ENCODE measurements at regions not wholly inside any gene's neighbourhood (a gene's known extent, or its start where the extent isn't known, plus 50 kb on each side); places are given as distances from the start of the nearest gene placed in this dataset.
A peak's percentile ranks its signal among the peaks of the same experiment; 100 is the strongest.

DNA sequence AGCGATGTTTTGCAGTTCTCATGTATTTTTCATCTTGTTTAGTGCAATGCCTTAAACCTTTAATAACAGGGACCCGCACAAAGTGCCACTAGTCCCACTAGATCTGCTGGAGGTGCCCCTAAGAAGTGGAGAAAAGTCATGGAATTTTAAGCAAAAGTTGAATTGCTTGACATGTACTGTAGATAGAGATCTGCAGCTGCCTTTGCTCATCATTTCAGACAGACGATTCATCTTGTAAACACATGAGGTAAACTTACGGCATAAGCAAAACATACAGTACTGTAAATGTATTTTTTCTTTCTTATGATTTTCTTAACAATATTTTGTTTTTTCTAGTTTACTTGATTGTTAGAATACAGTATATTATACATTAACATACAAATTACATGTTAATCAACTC, 295.6 kb downstream of the CASP12 start:
- no peak for DNase-seq (ENCODE audit: low read depth)

DNA sequence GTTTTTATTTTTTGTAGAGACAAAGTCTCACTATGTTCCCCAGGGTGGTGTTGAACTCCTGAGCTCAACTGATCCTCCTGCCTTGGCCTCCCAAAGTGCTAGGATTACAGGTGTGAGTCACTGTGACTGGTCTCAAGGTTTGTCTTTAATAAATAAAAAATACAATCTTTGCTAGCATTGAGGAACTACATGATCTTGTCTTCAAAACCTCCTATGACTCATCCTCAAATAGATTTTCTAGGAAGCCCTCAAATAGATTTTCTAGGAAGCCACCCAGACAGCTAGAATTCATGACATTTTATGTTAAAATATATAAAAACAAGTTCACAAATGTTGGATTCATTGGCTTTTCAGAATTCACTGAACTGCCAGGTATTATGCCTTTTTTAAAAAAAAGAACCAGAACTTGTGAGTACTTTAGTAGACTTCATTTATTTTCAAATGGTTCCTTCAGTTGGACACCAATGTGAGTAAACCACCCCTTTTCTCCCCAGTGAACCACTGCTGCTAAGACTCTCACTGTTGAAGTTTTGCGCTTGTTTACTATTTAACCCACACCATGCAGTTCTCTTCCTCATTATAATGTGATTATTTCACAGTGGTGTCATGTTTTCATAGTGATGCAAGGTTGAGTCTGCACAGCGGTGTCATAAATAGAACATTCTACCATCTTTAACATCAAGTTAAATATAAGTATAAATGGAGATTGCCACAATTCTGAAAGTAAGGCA, 303.9 kb downstream of the CASP12 start:
- peak; percentile 30 for DNase-seq (ENCODE audit: low read depth)

DNA sequence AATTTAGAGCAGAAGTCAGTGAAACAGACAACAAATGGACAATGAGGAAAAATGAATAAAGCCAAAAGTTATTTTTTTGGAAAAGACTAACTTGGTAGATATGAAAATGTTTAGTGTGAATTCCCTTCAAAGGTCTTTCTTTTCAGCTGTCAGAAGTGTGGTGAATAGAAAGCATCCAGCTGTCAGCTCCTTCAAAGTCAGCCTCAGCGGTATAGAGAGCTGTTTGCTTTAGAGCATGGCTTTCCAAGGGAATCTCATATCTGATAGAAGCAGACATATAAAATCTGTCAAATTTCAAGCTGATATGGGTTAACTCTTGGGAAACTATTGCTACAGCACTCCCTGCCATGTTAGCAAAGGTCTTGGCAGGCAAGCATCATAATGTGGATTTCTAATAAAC, 309.3 kb downstream of the CASP12 start:
- no peak for DNase-seq (ENCODE audit: low read depth)

DNA sequence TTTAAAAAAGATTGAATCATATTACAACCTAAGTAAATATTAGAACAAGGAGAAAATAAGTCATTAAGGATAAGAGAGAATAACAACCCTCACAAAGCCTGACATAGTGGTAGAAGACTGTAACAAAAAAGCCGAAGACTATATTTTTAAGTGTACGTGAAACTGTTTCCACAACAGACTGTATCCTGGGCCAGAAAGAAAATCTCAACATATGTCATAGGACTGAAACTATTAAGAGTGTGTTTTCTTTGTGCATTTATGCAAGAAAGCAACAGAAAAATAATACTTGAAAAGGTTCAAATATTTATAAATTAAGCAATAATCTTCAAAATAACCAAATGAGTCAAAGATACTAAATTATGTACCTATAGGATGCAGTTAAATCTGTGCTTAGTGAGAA, 309.8 kb downstream of the CASP12 start:
- no peak for DNase-seq (ENCODE audit: low read depth)

DNA sequence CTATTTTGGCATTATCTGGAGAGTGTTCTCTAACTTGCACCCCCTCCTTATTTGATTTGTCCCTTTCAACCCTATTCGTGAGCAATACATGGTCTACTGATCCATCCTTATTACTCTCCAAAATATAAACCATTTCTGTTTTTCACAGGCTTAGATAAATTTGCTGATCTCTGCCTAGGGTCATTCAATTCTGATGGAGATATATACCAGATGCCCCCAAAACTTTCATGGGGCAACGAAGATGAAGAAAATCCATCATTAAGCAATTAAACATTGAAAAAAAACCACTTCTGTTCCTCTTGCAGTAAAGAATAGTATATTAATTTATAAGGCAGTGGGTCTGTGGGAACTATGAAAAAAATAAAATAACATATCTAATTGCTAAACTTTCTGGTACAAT, 313.4 kb downstream of the CASP12 start:
- DNase-seq (ENCODE audit: low read depth): no peak

DNA sequence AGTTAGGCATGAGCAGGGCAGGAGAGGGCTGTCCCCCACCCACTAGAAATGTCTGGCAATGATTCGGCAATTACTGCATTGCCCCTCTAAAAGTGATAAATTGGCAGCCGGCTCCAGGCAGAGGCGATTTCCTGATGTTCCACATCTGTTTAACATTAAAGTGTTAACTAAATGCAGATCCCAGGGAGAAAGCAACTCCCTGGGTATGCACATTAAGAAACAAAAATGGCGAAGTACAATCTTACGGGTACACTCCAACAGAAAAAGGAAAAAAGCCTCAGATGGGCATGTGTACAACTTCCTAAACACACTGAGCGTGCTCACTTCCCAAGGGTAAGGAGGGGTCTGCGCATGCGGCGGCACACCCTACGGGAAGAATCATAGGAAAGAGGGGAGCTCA, 314.4 kb downstream of the CASP12 start:
- no peak for DNase-seq (ENCODE audit: low read depth)

DNA sequence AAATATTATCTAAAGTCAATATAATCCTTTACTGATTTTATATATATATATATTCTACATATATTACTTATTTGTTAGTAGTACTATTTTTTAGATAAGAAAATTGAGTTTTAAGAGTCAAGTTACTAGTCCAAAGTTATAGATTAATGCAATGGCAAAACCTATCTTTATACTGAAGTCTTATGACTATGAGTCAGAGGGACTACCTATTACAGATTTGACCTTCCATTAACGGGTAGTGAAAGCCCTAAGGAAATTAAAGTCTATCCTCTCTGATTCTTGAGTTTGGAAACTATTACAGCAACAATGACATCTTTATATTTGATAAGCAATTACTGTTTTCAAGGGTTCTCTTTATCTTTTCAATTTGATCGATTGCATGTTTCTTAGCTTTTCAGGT, 315.8 kb downstream of the CASP12 start:
- no peak for DNase-seq (ENCODE audit: low read depth)

DNA sequence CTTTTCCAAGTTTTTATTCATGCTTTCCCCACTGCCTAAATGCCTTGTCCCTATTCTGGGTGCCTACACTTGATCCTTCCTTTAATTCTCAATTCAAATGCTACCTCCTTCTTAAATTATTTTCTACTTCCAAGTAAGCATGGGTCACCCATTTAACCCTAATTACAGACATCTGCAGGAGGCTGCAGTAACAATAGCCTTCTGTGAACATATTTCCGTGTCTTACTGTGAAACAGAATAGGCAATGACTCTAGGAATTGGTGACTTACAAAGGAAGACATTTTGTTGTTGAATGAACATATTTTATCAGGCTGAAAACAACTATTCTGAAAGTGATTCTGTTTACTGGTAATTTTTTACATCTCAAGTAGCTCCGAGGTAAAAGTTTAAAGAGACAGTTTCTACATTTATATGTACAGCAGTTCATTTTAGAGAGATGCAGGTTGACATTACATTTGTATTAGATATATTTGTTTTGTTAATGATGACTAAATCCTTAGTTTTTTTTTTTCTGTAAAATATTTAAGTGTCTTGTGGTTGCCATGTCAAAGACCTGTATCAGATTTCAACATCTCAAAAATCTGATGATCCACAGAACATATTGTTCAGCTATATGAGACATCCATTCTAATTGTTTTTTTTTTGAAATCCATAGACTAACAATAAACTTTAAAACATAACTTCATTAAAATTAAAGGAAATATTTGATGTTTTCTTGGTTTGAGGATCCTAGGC, 316.8 kb downstream of the CASP12 start:
- DNase-seq (ENCODE audit: low read depth): peak; percentile 11

DNA sequence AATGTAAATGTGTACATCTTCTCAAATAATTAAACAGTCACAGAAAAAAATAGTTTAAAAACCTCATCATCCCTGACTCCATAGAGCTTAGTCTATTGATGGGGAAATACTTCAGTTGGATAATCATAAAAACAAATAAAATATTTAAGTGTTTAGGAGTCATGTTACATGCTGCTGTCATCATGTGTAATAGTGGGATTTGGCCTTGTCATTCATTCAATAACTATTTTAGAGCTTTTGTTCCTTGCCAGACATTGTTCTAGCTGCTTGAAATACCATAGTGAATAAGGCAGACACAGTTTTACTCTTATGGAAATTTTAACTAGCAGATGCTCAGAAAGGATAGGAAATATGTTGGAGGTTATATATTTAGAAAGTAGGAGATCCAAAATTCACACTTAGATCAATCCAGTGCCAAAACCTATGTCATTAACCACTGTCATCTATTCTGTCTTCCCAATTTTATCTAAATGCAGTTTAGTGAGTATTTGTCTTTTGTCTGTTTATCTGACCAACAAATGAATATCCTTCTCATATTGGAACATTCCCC, 324.7 kb downstream of the CASP12 start:
- peak; percentile 41 for DNase-seq (ENCODE audit: low read depth)

DNA sequence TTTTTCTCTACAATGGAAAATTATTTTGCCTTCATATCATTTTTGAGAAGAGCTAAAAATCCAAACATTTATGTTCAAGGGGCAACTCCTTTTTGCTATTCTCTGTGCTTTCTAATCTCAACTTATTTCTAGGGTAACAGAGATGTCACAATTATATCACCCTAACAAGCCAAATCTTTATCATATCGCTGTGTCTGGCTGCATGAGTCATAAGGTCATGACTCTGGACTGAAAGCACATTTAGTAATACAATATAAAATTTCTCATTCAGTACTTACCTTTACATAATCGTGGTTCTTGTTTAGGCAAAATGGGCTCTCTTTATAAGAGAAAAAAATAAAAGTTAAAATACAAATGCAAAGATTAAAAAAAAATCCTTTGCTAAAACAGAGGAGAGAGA, 326.0 kb downstream of the CASP12 start:
- peak; percentile 2 for DNase-seq (ENCODE audit: low read depth)

DNA sequence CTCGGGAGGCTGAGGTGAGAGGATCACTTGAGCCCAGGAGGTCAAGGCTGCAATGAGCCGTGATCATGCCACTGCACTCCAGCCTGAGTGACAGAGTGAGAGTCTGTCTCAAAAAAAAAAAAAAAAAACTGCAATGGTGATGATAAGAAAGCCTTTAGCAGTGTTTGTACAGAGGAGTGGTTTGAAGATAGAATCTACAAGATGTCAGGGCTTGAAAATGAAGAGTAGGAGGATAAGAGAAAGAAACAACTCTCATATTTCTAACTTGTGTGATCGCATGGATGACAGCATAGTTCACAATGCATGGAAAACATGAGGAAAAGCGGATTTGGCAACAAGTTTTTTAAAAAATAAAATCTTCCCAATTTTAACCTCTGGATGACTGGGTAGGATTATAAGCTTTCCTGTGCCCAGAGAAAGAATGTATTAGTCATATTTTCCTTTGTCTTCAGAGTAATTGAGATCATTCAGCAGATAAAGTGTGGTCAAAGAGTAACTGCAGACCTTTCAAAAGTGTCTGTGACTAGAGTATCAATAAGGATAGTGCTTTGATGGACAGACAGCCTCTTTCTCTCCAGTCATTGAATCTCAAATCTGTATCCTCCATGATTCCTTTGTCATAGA, 328.1 kb downstream of the CASP12 start:
- peak; percentile 83 for DNase-seq (ENCODE audit: low read depth)

DNA sequence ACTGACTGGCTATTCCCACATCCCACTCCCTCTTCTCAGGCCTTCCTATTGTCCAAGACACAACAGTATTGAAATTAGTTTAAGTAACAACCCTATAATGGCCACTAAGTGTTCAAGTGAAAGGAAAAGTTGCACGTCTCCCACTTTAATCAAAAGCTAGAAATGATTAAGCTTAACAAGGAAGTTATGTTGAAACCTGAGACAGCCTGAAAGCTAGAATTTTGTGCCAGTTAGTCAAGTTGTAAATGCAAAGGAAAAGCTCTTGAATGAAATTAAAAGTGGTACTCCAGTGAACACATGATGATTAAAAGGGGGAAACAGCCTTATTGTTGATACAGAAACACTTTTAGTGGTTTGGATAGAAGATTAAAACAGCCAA, 332.7 kb downstream of the CASP12 start:
- no peak for DNase-seq (ENCODE audit: low read depth)

DNA sequence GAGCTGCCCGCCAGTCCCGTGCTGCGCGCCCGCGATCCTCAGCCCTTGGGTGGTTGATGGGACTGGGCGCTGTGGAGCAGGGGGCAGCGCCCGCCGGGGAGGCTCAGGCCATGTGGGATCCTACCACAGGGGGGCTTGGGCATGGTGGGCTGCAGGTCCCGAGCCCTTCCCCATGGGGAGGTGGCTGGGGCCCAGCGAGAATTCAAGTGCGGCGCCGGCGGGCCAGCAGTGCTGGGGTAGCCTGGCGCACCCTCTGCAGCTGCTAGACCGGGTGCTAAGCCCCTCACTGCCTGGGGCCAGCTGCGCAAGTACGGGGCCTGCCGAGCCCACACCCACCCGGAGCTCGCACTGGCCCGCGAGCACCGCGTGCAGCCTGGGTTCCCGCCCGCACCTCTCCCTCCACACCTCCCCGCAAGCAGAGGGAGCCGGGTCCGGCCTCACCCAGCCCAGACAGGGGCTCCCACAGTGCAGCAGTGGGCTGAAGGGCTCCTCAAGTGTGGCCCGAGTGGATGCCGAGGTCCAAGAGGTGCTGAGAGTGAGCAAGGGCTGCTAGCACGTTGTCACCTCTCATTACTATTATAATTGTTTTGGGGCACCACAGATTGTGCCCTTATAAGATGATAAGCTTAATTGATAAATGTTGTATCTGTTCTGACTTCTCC, 333.2 kb downstream of the CASP12 start:
- no peak for DNase-seq (ENCODE audit: low read depth)

DNA sequence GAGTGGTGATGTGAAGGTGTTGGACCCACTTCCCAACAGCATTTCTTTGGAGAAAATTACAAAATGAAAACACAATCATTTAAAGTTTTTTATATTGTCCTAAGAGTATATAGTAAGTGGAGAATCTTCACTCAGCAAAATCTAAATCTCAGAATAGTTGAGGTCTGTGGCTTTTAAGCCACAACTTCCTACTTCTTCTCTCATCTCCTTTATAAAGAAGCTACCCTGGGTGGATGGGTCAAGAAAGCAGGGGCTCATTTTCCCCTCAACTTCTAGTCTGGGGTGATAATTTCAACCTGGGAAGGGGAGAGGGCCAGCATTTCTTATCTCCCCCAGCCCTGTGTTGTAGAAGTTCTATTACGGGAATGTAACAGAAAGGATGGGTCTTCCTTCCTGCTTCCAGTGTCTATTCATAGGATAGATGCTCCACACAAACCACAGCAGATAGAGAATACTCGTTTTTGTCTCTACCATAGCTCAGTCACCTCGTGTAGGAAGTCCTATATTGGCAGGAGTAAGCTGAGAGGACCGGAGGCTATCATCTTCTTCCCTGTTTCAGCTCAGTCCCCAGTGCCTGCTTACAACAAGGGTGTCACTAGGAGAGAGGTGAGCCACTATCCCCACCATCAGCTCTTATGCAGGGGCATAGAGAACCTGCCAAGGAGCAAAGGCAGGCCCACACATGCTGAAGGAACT, 341.5 kb downstream of the CASP12 start:
- DNase-seq (ENCODE audit: low read depth): no peak

DNA sequence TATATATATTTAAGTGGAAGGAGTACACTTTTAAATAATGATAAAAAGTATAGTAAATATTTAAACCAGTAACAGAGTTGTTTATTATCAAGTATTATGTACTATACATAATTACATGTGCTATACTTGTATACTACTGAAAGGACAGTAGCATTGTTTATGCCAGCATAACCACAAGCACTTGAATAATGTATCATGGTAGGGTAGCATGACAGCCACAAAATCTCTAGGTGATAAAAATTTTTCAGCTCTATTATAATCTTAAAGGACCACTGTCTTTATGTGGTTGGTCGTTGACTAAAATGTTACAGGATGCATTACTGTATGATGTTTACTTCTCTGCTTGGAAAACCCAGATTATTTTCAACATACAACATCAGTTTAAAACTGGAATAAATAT, 349.2 kb downstream of the CASP12 start:
- no peak for DNase-seq (ENCODE audit: low read depth)

DNA sequence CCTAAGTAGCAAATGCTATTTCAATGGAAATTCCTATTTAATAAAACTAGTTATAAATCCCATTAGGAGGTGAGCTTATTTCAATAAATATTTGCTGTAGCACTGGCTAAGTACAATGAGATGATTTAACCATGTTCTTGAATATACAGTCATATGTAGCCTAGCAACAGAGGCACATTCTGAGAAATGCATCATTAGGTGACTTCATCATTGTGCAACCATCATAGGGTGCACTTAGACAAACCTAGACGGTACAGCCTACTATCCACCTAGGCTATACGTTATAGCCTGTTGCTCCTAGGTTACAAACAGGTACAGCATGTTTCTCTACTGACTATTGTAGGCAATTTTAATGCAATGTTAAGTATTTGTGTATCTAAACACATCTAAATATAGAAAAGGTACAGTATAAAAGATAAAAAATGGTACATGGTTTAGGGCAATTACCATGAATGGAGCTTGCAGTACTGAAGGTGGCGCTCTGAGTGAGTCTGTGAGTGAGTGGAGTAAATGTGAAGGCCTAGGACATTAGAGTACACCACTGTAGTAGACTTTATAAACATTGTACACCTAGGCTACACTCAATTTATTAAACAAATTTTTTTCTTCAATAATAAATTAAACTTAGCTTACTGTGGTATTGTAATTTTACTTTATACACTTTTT, 350.1 kb downstream of the CASP12 start:
- DNase-seq (ENCODE audit: low read depth): peak; percentile 7

DNA sequence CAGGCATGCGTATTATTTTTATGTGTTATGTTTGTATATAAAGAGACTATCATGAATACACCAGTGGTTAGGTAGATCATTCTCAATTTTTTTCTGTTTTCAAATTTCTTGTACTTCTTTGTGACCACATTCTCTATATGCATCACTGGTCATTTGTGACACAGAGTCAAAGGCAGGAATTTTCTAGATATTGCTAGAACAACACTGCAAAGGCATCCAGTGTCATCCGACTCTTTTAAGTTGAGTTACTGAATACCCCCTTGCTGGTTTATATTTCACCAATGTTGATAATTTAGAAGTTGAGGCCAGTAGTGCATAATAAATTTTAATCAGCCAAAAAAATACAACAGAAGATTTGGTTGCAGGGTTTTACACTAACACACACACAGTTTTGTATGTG, 351.8 kb downstream of the CASP12 start:
- no peak for DNase-seq (ENCODE audit: low read depth)

DNA sequence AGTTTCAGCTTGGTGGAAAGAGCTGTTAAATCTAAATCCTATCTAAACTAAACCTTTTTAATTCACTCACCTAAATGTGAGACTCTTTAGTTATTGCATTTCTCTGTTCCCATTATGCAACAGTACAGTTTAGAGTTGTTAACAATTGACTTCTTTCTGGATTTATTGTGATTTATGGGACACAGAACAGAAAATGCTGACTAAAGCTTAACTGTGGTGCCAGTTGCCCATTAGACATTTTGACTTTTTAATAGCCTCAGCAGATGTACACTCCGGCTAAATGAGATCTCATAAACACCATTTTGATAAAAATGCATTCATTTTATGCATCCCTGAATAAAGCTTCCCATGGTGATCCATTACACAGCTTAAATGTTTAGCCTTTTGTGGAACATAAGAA, 356.6 kb downstream of the CASP12 start:
- no peak for DNase-seq (ENCODE audit: low read depth)

DNA sequence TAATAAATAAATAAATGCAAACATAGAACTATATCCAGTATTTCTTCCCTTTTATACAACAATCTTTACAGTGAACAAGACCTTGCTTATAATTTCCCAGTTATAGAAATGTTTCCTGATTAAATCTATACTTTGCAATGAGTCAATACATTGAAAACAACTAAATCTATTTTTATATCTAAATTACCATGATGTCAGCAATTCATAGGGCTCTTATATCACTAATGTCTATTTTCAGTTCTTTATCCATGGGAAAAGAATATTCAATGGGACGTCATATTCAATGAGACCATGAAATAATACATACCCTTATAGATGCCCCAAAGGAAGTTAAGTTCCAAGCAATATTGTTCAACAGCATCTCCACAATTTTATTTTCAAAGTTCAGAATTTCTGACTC, 359.9 kb downstream of the CASP12 start:
- DNase-seq (ENCODE audit: low read depth): no peak

DNA sequence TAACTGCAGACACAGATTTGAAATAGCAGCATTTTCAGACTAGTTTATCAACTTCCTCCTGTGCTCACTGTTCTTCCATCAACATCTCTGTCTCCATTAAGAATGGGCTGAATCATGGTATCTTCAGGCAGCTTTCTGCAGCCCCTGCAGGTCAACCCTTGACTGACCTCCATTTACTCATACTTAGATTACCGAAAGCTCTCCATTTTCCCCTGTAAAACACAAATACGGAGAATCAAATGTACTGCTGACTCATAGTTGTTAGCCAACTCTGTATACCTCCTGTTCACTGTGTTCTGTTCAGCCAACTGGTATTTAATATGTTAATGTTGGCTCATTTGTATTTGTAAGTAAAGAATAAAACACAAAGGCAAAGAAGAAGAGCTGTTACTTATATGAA, 364.0 kb downstream of the CASP12 start:
- peak; percentile 65 for DNase-seq (ENCODE audit: low read depth)

DNA sequence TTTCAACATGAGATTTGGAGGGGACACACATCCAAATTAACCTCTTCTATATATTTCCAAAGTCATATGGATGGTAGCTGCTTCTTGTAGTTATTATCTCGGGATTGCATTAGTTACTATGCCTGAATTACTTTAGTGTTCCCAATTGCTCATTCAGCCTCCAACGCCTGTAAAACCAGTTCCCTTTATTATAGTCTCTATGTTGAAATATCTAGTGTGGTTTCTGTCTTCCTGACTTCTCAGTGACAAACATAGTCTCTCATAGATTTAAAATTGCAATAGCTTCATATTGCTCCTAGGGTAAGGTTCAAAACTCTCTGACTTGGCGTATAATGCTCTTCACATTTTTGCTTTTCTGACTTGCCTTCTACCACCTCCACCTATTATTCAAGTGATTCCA, 366.4 kb downstream of the CASP12 start:
- DNase-seq (ENCODE audit: low read depth): no peak

Measured in HT1080 (cell line).